ENCODE measurements at regions not wholly inside any gene's neighbourhood (a gene's known extent, or its start where the extent isn't known, plus 50 kb on each side); places are given as distances from the start of the nearest gene placed in this dataset.

GRCh38 chr14:97873291-97873690, 1076.1 kb downstream of the VRK1 start:
- TF ChIP-seq POLR2AphosphoS5 (IDR thresholded peaks at IDR 0.05; ENCODE audit: low read depth, low read length) = no peak
- TF ChIP-seq POLR2A (IDR thresholded peaks at IDR 0.05; ENCODE audit: low read depth, low read length) = no peak
- TF ChIP-seq TAF1 (IDR thresholded peaks at IDR 0.05; ENCODE audit: low read depth, low read length) = no peak
- TF ChIP-seq POU2F2 (IDR thresholded peaks at IDR 0.05; ENCODE audit: low read depth, low read length) = no peak
- TF ChIP-seq PAX5 (IDR thresholded peaks at IDR 0.05; ENCODE audit: insufficient read depth, low read length, severe bottlenecking) = no peak
- no peak for TF ChIP-seq SPI1 (IDR thresholded peaks at IDR 0.05; ENCODE audit: low read depth, low read length)

All from GM12891 (cell line).